Hematopoietic multipotent progenitor cell treated with erythropoietin and hydrocortisone succinate and interleukin-3 and kit ligand, for 17 days (in vitro differentiated cells): ENCODE measurements at regions not wholly inside any gene's neighbourhood (a gene's known extent, or its start where the extent isn't known, plus 50 kb on each side); places are given as distances from the start of the nearest gene placed in this dataset.

ENCODE experiments used
- DNase-seq: peaks from one replicate; pipeline ENCODE4 v3.0.0-alpha.2; 2015; ENCODE audit warnings: low spot score

DNA sequence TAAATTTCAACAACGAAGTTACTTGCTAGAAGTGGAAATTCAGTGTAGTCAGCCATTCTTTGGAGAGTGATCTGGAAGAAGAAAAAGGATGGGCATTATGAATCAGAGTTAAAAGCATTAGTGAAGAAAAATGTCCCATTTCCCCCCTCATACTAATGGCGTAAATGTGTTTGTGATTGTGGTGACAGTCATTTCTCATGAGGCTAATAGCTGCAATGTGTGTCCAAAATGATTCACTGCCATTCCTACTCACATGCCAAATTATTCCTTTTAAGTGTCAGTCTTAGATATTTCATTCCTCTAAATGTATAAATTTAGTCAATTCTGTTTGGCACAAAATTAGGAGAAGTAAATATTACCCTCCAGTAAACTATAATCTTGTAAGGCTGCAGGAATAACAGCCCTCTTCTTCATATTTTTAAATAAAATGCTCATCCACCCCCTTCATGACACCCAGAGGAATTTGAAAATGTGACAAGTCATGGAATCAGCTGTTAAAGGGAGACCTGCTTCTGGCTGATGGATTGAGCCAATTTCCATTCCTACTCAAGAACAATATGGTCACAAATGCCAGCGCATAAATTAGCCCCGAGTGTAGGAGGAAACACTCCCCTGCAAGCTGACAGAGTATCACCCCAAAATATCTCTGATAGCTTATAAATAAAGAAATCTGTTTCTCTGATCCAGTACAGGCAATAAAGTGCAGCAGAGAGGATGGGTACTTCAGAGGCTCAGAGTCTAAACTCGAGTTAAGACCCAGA is 912.3 kb upstream of the SEL1L start:
- DNase-seq, result no peak

DNA sequence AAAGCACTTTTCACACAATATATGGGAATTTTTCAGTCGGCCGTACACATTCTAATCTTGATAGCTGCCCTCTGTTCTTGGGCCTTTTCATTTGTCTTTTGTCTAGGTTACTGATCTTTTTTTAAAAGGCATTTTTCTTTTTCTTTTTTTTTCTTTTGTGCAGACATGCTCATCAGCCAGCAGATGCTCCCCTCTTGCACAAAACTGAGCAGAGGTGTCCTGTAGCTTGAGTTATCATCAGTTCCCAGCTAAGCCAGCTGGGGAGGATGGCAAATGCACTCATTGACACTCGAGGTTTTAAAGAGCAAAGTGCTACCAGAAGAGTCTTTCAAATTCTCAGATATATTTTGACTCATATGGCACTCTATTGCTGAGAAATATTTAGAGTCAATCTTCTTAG is 913.9 kb upstream of the SEL1L start:
- no peak for DNase-seq

DNA sequence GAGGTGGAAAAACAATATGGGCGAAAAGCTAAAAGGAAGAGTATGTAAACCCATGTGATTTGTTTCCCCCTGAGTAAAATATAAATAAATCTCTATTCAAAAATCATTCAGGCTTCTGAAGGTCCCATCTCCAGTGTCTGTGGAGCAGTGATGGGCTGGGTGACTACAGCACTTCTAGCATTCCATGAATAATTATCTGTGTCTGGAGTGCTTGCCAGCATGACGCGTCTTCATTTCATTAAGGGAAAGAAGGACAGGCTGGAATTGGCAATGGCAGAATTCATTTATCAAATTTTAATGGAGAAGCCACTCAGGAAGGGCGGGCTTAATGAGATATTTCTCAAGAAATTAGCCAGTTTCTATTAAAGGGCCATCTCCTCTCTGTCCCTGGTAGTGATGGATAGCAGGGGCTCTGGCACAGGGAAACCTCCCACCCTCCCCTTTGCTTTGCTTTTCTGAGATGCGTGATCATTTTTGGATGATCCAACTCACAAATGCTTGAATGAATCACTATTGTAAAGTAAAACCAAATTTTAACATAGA is 916.3 kb upstream of the SEL1L start:
- no peak for DNase-seq

DNA sequence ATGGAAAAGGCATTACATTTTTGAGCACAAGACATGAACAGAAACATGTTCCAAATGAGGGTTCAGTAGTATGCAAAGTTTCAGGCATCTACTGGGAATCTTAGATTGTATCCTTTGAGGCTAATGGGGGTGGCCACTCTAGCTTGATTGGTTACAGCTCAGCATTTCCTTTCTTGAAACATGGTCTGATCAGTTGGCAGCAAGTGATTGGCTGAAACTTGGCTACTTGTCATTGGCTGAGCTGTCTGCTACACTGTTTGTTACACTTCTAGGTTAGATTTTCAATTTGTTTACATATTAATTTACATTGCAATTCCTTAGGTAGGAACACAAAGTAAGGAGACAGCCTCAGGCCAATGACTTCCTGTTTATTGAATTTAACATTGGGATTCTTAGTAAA is 918.0 kb upstream of the SEL1L start:
- no peak for DNase-seq

DNA sequence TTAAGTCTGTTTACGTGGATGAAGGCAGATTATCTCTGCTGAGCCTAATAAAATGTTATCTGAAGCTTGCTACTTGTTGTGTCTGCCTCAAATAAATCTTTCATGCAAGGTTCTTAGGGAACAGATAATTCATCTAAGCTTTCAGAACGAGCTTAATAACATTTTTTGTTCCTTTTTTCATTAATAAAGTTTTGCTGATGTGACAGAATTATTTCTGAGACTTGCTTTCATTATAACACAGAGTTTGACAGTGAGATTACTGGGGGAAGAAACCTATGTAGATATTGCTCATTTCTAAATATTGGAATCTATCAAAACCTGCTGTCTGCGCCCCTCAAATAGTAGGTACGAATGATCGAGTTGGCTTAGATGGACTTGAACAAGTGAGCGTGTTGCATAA is 948.7 kb upstream of the SEL1L start:
- no peak for DNase-seq

DNA sequence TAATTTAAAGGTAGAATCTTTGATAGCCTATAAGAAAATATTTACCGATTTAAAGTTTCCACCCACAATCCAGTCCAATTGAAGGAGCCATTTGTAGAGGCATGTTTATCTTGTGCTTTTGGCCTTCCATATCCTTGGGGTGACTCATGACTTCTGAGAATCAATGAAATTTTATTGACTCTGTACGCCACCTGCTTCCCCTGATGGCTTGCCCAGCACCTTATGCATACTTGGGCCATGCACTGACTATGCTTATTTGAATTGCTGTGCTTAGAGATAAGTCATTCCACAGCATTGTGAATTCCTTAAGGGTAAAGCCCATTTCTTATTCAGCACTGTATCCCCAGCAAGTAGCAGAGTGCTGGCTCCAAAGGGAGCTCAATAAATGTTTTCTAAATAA is 954.8 kb upstream of the SEL1L start:
- no peak for DNase-seq

DNA sequence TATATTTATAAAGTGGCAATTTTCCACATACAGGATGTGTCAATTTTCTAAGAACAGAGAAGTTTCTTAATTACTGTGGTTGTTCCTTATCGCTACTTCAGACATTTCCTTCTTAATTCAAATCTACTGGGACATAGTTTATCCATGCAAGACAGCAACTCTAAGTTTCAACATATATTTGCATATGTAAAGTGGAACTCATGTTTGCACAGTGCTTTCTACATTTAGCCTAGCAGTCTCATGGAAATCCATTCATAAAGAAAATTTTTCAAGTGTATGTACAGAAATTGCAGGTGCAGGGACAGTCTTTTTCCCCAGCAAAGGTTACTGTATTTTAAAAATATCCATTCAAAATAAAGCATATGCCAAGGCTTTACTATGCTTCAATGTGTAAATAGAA is 956.7 kb upstream of the SEL1L start:
- DNase-seq, result no peak

DNA sequence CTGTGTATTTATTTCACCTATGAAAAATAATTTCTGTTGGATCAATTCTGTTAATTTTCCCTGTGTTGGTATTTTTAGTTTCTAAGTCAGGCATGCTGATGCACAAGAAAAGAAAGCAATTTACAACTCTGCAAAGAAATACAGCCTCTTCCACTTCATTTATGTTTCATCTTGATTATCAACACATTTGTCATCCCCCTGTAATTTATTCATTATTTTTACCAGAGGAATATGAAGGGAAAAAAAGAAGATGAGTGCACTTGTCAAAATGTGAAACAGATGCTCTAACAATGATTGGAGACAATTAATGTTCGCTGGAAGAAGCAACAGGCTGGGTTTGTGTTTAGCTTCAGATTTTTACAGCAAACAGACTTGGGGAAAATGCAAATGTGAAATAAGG is 958.5 kb upstream of the SEL1L start:
- no peak for DNase-seq

DNA sequence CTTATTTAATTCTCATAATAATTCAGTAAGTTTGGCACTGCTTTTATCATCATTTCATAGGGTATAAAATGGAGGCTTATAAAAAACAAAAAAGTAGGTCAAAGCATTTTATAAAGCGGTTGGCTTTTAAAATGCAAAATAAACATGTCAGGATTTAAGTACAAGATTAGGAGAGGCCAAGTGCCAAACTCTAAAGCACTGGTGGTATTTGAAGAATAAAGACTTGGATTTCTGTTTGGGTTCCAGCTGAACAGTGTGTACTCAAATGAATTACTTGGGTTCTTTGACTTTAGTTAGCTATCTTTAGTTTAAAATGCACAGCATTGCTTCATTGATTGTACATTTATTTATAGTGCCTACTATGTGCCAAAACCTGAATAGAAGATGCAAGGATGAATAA is 966.6 kb upstream of the SEL1L start:
- DNase-seq, result no peak

DNA sequence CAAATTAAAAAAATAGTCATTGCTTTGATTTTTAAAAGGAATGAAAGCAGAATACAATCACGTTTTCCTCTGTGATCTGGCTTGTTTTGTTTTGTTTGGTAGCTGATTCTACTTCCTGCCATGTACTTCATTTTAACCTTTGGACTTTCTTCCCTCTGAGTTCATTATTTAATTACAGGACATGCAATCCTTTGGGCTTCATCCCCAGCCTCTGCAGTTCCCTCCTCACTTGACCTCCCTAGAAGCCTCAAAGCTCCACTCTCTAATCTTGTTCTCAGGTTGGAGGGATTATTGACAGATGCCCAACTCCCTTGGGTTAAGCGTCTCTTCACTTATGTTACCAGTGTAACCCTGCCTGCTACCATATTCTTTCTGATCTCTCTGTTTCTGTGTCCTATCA is 967.9 kb upstream of the SEL1L start:
- no peak for DNase-seq

DNA sequence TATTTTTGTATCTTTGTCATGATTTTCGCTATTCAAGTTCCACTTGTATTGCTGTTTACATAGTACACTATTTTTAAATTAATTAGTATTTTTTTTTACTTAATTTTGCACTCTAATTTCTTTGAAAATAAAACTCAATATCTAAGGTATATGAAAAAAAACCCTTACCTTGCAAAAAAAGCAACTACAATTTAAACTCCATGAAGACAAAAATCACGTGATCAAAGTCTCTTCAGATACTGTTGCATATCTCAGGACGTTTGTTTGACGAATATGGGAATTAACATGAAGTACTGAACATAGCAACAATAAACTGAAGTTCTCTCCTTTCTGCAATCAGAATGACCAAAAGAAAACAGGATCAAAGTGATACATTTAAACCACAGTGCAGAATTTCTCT is 968.4 kb upstream of the SEL1L start:
- no peak for DNase-seq

DNA sequence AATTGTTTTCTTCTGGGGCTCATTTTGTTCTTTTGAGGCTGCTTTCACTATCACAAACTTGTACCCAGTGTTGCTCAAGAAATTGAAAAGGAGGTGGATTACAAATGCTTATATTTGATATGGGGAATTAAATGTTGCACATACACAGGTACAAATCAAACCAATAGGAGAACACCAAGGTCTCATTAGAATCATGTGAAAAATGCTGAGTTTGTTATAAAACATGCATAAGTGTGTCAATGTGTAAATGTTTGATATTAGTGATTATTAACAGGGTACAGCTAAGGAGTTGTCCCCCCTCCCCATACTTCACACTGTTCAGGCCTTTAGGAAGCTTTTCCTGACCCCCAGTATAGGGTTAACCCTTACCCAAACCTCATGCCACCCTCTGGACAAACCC is 971.2 kb upstream of the SEL1L start:
- DNase-seq, result no peak

DNA sequence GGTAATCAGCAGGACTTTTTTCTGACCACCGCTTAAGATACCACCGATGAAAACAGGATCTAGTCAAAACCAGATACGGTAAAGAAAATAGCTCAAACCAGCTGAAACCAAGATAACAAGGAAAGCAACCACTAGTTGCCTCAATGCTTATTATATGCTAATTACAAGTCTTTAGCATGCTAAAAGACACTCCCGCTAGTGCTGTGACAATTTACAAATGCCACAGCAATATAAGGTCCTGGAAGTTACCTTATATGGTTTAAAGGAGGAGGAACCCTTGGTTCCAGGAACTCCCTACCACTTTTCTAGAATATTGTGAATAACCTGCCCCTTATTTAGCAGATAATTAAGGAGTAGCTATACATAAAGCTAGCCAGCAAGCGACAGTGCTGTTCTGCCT is 976.4 kb upstream of the SEL1L start:
- DNase-seq, result no peak

DNA sequence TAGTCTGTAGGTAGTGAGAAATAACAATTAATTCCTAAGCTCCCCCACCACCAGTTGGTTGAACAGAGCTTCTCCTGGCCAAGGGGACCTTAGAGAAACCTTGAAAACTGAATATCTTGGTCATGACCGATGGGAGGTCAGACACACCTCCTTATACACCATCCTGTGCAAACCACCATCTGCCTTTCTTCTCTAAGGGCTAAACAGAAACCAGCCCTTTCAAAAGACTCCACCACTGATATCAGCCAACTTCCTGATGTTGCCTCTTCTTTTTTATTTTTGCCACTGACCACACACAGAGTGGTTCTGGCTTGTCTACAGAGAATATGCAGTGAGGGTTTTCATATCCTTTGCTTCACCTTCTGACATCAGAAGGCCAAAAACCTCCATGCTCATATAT is 977.7 kb upstream of the SEL1L start:
- DNase-seq, result no peak

DNA sequence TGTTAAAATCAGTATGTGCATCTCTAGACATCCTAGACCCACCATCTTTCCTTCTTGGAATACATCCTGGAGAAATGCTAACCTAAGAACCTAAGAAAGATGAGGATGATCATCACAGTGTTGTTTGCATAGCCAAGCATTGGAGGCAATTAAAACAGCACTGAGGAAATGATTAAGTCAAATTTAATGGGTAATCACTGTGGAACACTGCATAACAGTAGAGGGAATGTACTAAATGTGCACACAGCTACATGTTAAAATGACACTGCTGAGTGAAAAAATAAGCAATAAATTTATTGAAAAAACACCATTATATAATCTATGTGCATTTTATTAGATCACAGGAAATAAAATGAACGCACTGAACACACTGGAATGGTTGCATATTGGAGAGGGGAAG is 987.1 kb upstream of the SEL1L start:
- no peak for DNase-seq

DNA sequence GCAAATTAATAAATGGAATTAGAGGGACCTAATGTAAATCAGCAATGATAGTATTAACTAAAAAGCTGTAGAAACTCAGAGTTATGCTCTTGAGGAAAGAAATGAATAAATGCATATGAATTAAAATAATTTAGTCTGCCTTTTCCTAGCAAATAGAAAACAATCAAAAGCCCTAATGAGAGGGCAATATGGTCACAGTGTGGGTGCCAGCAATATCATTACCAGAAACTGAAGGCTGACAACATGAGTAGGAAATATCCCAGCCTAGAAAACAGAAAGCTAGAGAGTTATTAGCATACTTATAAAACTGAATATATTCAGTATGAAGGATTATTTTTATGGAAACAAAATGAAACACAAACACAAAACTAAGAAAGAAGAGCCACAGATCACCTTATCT is 987.5 kb upstream of the SEL1L start:
- no peak for DNase-seq

DNA sequence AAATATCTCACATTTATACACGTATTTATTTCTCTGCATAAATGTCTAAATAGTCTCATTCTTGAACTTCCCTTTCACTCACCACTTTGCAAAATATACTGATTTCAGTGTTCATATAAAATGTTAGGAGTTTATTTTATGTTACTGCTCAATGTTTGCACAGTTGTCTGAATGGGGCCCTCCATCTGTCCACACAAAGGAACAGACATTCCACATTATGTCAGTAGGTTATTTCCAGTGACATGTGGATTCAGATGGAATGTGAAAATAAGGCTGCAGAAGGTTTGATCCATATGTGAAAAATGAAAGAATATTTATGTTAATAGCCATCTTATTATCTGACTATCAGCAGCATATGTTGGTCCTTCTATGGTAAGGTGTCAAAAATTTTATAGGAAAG is 994.4 kb upstream of the SEL1L start:
- no peak for DNase-seq

DNA sequence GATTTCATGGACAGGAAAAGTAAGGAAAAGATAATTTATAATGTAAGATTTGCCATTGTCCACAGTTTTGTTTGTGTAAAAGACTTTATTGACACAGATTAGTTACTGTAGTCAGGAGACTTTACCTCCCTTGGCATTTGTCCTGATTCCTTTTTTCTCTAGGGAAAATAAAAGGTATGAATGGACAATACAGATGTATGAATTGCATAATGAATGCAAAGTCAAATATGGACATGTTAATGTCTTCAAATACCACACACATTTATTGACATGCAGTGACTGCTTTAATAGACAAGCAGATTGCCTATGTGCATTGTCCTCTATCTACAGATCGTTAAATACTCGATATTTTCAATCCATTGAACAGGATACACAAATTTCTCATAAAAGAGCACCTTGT is 999.7 kb upstream of the SEL1L start:
- DNase-seq, result no peak

DNA sequence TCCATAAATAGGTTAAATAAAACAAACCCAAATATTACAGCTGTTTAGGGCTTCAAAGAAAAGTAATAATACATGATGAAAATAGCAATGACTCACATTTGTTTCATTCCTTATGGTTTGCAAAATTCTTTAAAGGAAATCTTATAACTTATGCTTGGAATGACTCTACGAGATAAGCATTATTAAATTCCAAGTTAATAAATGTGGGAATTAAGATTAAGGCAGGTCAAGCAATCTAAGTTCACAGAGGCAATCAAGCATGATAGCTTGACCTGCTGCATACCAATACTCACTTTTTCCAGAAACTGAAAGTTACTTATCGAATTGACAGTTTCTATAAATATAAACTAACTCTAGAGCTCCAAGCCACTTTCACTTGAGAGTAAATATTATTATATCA is 1002.9 kb upstream of the SEL1L start:
- DNase-seq, result no peak

DNA sequence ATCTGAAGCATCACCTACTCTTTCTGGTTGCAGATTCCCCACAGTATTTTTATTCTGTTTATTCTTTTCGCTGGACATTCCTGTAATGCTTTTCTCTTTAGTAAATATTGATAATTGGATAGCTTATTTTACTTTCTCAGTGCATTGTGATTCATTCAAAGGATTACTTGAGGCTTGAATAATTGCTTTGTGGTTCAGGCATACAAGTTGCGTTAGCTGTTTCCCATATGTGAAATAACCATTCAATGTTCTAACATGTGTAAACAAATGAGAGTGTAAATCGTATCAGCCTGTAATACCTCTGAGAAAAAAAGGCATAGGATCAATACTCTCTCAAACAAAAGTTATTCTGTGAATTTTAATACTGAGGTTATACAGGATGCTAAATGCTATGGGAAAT is 1004.2 kb upstream of the SEL1L start:
- no peak for DNase-seq

DNA sequence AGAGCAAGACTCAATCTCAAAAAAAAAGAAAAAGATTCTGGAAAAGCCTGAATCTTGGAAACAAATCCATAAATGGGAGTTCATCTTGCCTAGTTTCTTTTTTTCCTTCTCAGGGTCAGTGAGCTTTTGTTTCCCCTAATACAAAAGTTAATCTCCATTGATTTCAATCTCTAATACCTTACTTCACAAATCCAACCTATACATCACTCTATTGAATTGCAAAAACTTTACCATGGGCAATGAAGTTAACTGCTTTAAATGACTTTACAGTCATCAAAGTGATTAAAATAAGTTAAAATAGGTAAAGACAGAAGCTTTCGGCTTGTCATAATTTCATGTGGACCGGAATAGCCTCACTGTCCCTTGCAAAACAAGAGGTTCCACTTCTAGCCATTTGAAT is 1012.7 kb upstream of the SEL1L start:
- DNase-seq, result no peak

DNA sequence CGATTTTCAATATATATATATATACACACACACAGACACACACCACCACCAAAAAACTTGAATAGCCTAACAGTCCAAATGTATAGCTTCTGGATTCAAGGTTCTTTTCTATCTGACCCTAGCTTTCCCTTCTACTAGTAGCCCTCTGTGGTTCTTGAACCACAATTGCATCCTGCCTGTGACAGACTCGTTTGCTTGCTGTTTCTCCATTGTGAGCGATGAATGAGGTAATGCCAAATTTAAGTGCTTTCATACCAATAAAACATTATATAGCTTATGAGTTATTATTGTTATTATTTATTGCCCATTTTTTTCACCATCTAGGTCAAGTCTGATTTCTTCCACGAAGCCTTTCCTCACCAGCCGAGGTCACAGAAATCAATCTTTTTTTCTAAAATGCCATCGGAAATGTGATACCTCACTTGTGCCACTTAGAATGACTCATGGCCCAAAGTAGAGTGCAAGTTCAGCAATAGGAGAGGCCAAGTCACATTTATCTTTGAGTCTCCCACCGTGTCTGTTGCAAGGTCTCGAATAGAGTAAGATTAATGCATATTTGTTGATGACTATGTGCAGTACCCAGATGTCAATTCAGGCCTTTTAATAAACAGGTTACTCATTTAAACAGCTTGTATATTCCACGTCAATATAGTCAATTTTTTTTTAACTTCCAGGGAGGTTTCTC is 1015.8 kb upstream of the SEL1L start:
- no peak for DNase-seq

DNA sequence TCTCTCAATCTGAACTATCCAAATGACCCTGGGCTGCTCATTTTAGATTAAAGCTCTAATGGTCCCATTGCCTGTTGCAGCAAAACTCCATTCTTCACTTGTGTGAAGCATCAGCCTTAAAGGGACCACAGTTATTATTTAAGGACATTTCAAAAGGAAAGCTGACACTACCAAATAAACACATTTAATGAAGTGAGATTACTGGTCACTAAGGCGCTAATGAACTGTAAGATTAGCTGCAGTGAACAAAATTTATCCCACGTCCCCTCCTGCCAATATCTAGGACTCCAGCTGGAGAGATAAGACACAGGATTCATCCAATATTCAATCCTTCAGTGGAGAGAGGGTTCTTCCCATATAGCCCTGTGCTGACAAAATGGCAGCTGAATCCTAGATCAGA is 1029.2 kb upstream of the SEL1L start:
- no peak for DNase-seq

DNA sequence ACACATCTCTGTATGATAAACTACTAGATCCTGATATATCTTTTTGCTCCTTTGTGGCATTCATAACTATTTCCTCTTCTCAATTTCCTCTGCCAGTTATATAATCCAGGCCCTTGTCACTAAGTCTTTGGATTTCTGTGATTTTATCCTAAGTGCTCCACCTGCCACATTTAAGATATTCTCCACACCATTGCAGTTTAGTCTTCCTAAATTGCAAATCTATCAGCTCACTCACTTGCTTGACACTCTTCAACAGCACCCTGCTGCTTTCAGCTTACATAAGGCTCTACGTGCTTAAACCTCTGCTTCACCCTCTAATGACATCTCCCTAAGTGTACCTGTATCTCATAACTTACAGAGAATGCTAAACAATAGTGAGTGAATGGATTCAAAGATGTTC is 1032.2 kb upstream of the SEL1L start:
- DNase-seq, result no peak
